H9 (cell line): ENCODE measurements at regions not wholly inside any gene's neighbourhood (a gene's known extent, or its start where the extent isn't known, plus 50 kb on each side); places are given as distances from the start of the nearest gene placed in this dataset.

Experiments
- DNase-seq: peaks from one replicate; pipeline ENCODE4 v3.0.0-alpha.2; 2017
- H2AFZ ChIP-seq: one replicate; pipeline ENCODE4 v1.6.1; 2013; ENCODE audit warnings: mild to moderate bottlenecking, low read length, control low read depth, moderate library complexity
- H2AK5ac ChIP-seq: 2 replicates; pipeline ENCODE4 v1.6.1; 2013; ENCODE audit warnings: low read length, control low read depth, mixed read lengths; ENCODE audit not compliant: insufficient read length
- H2BK120ac ChIP-seq: one replicate; pipeline ENCODE4 v1.6.1; 2013; ENCODE audit warnings: low read depth, mild to moderate bottlenecking, low read length, control low read depth, inconsistent platforms; ENCODE audit not compliant: poor library complexity, severe bottlenecking
- H2BK12ac ChIP-seq: 2 replicates; pipeline ENCODE4 v1.6.1; 2013; ENCODE audit warnings: low read length, control low read depth, mixed read lengths, low read depth; ENCODE audit not compliant: insufficient read length
- H2BK15ac ChIP-seq: 2 replicates; pipeline ENCODE4 v1.6.1; 2013; ENCODE audit warnings: low read depth, low read length, control low read depth
- H2BK20ac ChIP-seq: one replicate; pipeline ENCODE4 v1.6.1; 2013; ENCODE audit warnings: low read depth, mild to moderate bottlenecking, low read length, control low read depth, inconsistent platforms; ENCODE audit not compliant: poor library complexity, severe bottlenecking
- H2BK5ac ChIP-seq: 2 replicates; pipeline ENCODE4 v1.6.1; 2013; ENCODE audit warnings: low read length, control low read depth, mixed read lengths; ENCODE audit not compliant: insufficient read length
- H3K14ac ChIP-seq: 2 replicates; pipeline ENCODE4 v1.6.1; 2013; ENCODE audit warnings: low read length, control low read depth; ENCODE audit not compliant: insufficient read depth
- H3K18ac ChIP-seq: 2 replicates; pipeline ENCODE4 v1.6.1; 2013; ENCODE audit warnings: low read depth, mild to moderate bottlenecking, mixed read lengths, low read length, control low read depth; ENCODE audit not compliant: insufficient read length
- H3K23ac ChIP-seq: 2 replicates; pipeline ENCODE4 v1.6.1; 2013; ENCODE audit warnings: low read length, control low read depth, mixed read lengths, low read depth; ENCODE audit not compliant: insufficient read length
- H3K23me2 ChIP-seq: 2 replicates; pipeline ENCODE4 v1.6.1; 2013; ENCODE audit warnings: low read depth, mild to moderate bottlenecking, mixed read lengths, low read length, control low read depth; ENCODE audit not compliant: insufficient read length, poor library complexity, severe bottlenecking
- H3K27ac ChIP-seq: 2 replicates; pipeline ENCODE4 v1.5.1; 2013; ENCODE audit warnings: low read length, control low read depth, mixed read lengths, low read depth; ENCODE audit not compliant: insufficient read length
- H3K27me3 ChIP-seq: 2 replicates; pipeline ENCODE4 v1.6.1; 2013; ENCODE audit warnings: low read length, control low read depth, inconsistent platforms; ENCODE audit not compliant: insufficient read depth
- H3K4ac ChIP-seq: 2 replicates; pipeline ENCODE4 v1.6.1; 2013; ENCODE audit warnings: low read depth, mild to moderate bottlenecking, control low read depth, inconsistent platforms, low read length, moderate library complexity
- H3K4me1 ChIP-seq: 2 replicates; pipeline ENCODE4 v1.6.1; 2013; ENCODE audit warnings: low read length, control low read depth, inconsistent platforms; ENCODE audit not compliant: insufficient read depth
- H3K4me2 ChIP-seq: 2 replicates; pipeline ENCODE4 v1.6.1; 2013; ENCODE audit warnings: low read length, control low read depth, mixed read lengths; ENCODE audit not compliant: insufficient read length, insufficient read depth
- H3K56ac ChIP-seq: 2 replicates; pipeline ENCODE4 v1.6.1; 2013; ENCODE audit warnings: low read depth, mild to moderate bottlenecking, mixed read lengths, low read length, control low read depth; ENCODE audit not compliant: insufficient read length
- H3K79me1 ChIP-seq: 2 replicates; pipeline ENCODE4 v1.6.1; 2013; ENCODE audit warnings: low read depth, mild to moderate bottlenecking, moderate library complexity, low read length, control low read depth, inconsistent platforms; ENCODE audit not compliant: insufficient read depth, poor library complexity, severe bottlenecking
- H3K79me2 ChIP-seq: 2 replicates; pipeline ENCODE4 v1.6.1; 2013; ENCODE audit warnings: low read length, control low read depth, inconsistent platforms; ENCODE audit not compliant: insufficient read depth
- H3K9ac ChIP-seq: 2 replicates; pipeline ENCODE4 v1.6.1; 2013; ENCODE audit warnings: low read length, control low read depth, mixed read lengths; ENCODE audit not compliant: insufficient read length; ENCODE audit errors: extremely low read depth
- H3K9me3 ChIP-seq: one replicate; pipeline ENCODE4 v1.6.1; 2013; ENCODE audit warnings: low read depth, low read length, inconsistent platforms; ENCODE audit not compliant: control insufficient read depth
- H3T11ph ChIP-seq: one replicate; pipeline ENCODE4 v1.6.1; 2013; ENCODE audit warnings: mild to moderate bottlenecking, low read length, control low read depth, inconsistent platforms
- H4K20me1 ChIP-seq: one replicate; pipeline ENCODE4 v1.6.1; 2013; ENCODE audit not compliant: control insufficient read depth, insufficient read length, insufficient read depth
- H4K5ac ChIP-seq: 2 replicates; pipeline ENCODE4 v1.6.1; 2013; ENCODE audit warnings: low read depth, mild to moderate bottlenecking, mixed read lengths, low read length, control low read depth; ENCODE audit not compliant: insufficient read length
- H4K8ac ChIP-seq: replicated peaks from 2 replicates; pipeline ENCODE4 v1.6.1; 2013; ENCODE audit warnings: low read length, control low read depth, mixed read lengths, low read depth; ENCODE audit not compliant: insufficient read length
- H4K91ac ChIP-seq: 2 replicates; pipeline ENCODE4 v1.6.1; 2013; ENCODE audit warnings: low read depth, mild to moderate bottlenecking, moderate library complexity, mixed read lengths, low read length, control low read depth; ENCODE audit not compliant: insufficient read length
- H3K27ac Mint-ChIP-seq, 3 experiments: 2 replicates in 2 of 3; 3 replicates in 1 of 3; pipeline ENCODE4 v1.8.0; 2020 to 2021; ENCODE audit warnings: mixed read lengths in 3 of 3, mild to moderate bottlenecking in 1 of 3, moderate library complexity in 1 of 3
- H3K27me3 Mint-ChIP-seq: 2 replicates; pipeline ENCODE4 v1.8.0; 2021; ENCODE audit warnings: low read depth, mild to moderate bottlenecking, moderate library complexity, mixed read lengths
- H3K36me3 Mint-ChIP-seq, 3 experiments: 2 replicates in 2 of 3; 3 replicates in 1 of 3; pipeline ENCODE4 v1.8.0; 2020 to 2021; ENCODE audit warnings: low read depth in 3 of 3, mixed read lengths in 3 of 3; ENCODE audit not compliant: insufficient read depth in 1 of 3
- H3K4me1 Mint-ChIP-seq, 2 experiments: 2 replicates each; pipeline ENCODE4 v1.8.0; 2020; ENCODE audit warnings: mixed read lengths in 2 of 2
- H3K4me3 Mint-ChIP-seq, 2 experiments: 2 replicates in 1 of 2; 3 replicates in 1 of 2; pipeline ENCODE4 v1.8.0; 2020 to 2021; ENCODE audit warnings: mild to moderate bottlenecking in 2 of 2, mixed read lengths in 2 of 2, moderate library complexity in 1 of 2
- H3K9me3 Mint-ChIP-seq, 2 experiments: 2 replicates in 1 of 2; 3 replicates in 1 of 2; pipeline ENCODE4 v1.8.0; 2020; ENCODE audit warnings: mild to moderate bottlenecking in 2 of 2, mixed read lengths in 2 of 2, moderate library complexity in 1 of 2
- WGBS: extraction: QIAGEN DNeasy Blood & Tissue Kit; methylation state at CpG from one replicate; pipeline ENCODE4 v1.1.7; 2013; ENCODE audit warnings: missing lambda C conversion rate, low lambda C conversion rate, mixed read lengths; ENCODE audit not compliant: insufficient read length; ENCODE audit errors: extremely low coverage; 5-methylcytosine and 5-hydroxymethylcytosine counted together
- TF ChIP-seq, protein P1 (sequence below): fragments of 200-600 bp; sonication (generic); conservative IDR thresholded peaks from 3 replicates; pipeline ENCODE4 v1.8.0; 2021; ENCODE audit warnings: antibody characterized with exemption, mild to moderate bottlenecking

DNA sequence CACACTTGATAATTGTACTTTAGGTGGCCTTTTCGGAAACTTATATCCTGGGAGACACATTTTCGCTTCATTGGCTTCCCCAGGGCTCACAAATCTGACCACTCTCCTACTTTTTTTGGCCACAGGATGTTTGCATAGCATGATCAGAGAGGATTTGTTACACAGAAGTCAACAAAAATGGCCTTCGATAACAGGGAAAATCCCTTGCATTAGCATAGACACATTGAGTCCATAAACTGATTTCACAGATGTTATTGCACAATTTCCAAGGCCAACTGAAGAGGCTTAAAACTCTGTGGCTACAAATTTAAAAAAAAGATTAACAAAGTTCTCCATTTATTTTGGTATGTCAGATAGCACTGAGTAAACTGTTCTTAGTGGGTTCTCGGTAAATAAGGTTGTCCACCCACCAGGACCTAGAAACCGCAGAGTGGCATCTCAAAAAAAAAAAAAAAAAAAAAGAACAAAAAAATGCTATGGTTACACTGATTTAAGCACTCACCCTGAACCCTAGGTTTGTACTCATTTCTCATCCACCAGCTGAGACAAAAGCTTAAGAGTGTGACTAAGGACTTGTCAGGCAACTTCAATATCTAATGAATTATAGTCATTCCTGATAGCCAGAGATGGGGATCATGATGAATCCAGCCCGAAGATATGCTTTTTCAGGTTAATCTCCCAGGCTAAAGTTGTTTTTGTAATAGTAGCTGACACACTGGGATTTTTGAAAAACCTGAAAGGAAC is 188.9 kb upstream of the SYNPR start:
- Histone ChIP-seq H4K91ac (no peak overlapping the region), H2BK5ac (no peak overlapping the region), H3K9ac (no peak overlapping the region), H4K5ac (no peak overlapping the region), H3K27me3 (no peaks in the 10 kb centered on the region), H3K14ac (no peak overlapping the region), H4K20me1 (no peaks in the 10 kb centered on the region), H3K9me3 (no peaks in the 10 kb centered on the region), H3K79me1 (no peaks in the 10 kb centered on the region), H3K56ac (no peak overlapping the region), H2AK5ac (no peak overlapping the region), H3K4me2 (no peak overlapping the region), H3K4me1 (peaks cover 7% of the 10 kb centered on the region; the same call in 1 of the 2 replicates), H2BK12ac (no peak overlapping the region), H3T11ph (no peak overlapping the region), H3K79me2 (no peaks in the 10 kb centered on the region), H2BK20ac (no peak overlapping the region), H4K8ac (no peak overlapping the region), H3K4ac (no peak overlapping the region), H2BK120ac (no peak overlapping the region), H2BK15ac (no peak overlapping the region), H2AFZ (no peak overlapping the region), H3K23ac (no peak overlapping the region), H3K27ac (no peak overlapping the region), H3K23me2 (no peaks in the 10 kb centered on the region), H3K18ac (no peak overlapping the region)
- Mint-ChIP-seq H3K9me3 (no peaks in the 10 kb centered on the region), H3K27ac (no peak overlapping the region), H3K4me3 (no peak overlapping the region), H3K4me1 (peaks cover 43 to 44% of the 10 kb centered on the region in 2 experiments), H3K27me3 (no peaks in the 10 kb centered on the region), H3K36me3 (peaks cover 0 to 10% (median 0%) of the 10 kb centered on the region in 3 experiments; a peak in 3 of 7 replicates)
- DNase-seq = no peak
- WGBS = no CpG with 5 or more reads among the region's 6 CpGs
- TF ChIP-seq, protein P1, sequence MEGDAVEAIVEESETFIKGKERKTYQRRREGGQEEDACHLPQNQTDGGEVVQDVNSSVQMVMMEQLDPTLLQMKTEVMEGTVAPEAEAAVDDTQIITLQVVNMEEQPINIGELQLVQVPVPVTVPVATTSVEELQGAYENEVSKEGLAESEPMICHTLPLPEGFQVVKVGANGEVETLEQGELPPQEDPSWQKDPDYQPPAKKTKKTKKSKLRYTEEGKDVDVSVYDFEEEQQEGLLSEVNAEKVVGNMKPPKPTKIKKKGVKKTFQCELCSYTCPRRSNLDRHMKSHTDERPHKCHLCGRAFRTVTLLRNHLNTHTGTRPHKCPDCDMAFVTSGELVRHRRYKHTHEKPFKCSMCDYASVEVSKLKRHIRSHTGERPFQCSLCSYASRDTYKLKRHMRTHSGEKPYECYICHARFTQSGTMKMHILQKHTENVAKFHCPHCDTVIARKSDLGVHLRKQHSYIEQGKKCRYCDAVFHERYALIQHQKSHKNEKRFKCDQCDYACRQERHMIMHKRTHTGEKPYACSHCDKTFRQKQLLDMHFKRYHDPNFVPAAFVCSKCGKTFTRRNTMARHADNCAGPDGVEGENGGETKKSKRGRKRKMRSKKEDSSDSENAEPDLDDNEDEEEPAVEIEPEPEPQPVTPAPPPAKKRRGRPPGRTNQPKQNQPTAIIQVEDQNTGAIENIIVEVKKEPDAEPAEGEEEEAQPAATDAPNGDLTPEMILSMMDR = no peak
